GM12874 (cell line): ENCODE measurements at regions not wholly inside any gene's neighbourhood (a gene's known extent, or its start where the extent isn't known, plus 50 kb on each side); places are given as distances from the start of the nearest gene placed in this dataset.

ENCODE experiments used
- CTCF ChIP-seq: IDR thresholded peaks from 2 replicates; pipeline ENCODE4 v1.5.1; 2011; ENCODE audit warnings: low read depth, mild to moderate bottlenecking, control low read depth, low read length, moderate library complexity; ENCODE audit not compliant: insufficient read depth

- TF ChIP-seq CTCF = no peak
Measured at GRCh38 chrX:114152130-114152529, 431.8 kb upstream of the HTR2C start.

GRCh38 chrX:114134465-114134864 lies 449.4 kb upstream of the HTR2C start:
- no peak for TF ChIP-seq CTCF

GRCh38 chrX:114127411-114128025 lies 456.4 kb upstream of the HTR2C start:
- TF ChIP-seq CTCF = no peak

GRCh38 chrX:114127005-114127404 lies 456.9 kb upstream of the HTR2C start:
- TF ChIP-seq CTCF = no peak

- no peak for TF ChIP-seq CTCF
Measured at GRCh38 chrX:114101081-114101480, 482.8 kb upstream of the HTR2C start.

GRCh38 chrX:114097866-114098265 lies 486.0 kb upstream of the HTR2C start:
- no peak for TF ChIP-seq CTCF

GRCh38 chrX:114097427-114097826 lies 486.5 kb upstream of the HTR2C start:
- no peak for TF ChIP-seq CTCF

GRCh38 chrX:114095789-114096188 lies 488.1 kb upstream of the HTR2C start:
- TF ChIP-seq CTCF = no peak
